Fibroblast of skin of right quadriceps (primary cell): ENCODE measurements at regions not wholly inside any gene's neighbourhood (a gene's known extent, or its start where the extent isn't known, plus 50 kb on each side); places are given as distances from the start of the nearest gene placed in this dataset.
"Not testable (repeated sequence)": the region's sequence is repeated elsewhere in the genome, so short reads cannot be mapped to it uniquely, and the experiment has no call there.

Experiments
- DNase-seq: peaks from one replicate; pipeline ENCODE4 v3.0.0-alpha.2; 2013

DNA sequence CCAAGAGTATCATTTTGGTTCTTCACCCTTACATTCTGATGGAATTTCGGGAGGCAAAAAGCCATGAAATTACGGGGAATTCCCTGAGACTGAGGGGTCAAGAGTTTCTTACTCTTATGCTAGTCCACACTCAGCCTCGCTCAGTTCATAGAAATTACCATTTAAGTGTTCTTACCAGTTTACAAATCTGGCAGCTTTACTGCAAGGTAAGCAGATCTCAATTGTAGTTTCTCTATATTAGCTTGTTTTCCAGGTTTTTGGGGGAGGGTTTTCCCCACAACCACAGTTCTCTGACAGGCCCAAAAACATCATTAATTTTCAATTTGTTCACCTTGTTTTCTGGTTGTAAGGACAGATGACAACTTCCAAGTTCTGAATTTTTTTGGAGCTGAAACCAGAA is 1028.4 kb downstream of the FAM181B start:
- no peak for DNase-seq

DNA sequence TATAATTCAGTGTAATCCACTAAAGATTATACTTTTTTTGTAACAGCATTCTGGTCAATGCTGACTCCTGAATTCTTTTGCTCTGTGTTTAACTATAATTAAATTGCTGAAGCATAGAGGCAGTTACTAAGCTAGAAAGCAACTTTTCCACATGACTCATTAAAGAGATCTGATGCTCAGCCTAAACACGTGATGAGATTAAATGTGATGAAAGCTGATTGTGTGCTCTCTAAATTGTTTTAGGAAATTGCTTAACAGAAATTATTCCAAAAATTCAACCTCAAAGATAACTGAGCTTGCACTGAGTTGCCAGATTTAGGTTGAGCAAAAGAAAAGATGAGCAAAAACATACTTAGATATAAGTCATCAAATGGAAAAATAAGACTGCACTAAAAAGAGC is 1033.6 kb downstream of the FAM181B start:
- peak; percentile 75 for DNase-seq

DNA sequence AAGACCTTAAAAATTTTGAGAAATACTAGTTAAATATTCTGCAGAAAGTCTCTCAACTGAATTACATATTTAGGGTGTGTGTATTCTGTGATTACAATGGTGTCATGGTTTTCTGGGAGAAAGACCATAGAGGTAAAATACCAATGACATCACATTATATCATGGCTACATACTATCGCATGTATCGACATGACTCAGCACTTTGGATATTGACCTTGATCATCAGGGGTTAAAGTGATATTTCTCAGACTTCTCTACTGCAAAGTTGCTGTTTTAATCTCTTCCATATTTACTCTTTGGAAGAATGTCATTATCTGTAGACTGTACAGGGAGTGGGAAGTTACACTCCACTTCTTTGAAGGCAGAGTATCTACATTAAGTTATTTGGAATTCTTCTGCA is 1046.6 kb downstream of the FAM181B start:
- DNase-seq = no peak

DNA sequence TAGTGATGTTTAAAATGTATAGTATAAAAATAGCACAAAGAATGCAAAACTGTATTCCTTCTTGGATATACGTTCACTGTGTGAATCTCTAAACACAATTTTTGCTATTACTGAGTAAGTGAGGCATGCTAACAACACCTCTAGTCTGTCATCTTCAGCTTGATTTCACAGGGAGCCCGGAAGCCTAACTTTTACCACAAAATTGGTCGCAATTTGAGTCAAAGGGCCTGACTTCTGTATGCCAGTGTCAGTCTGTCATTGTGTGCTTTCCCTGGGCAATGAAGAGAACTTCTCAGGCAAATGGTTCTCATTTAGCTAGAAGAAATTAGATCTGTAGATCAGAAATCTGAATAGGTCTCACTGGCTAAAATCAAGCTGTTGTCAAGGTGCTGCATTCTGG is 1059.5 kb downstream of the FAM181B start:
- DNase-seq = peak; percentile 2

DNA sequence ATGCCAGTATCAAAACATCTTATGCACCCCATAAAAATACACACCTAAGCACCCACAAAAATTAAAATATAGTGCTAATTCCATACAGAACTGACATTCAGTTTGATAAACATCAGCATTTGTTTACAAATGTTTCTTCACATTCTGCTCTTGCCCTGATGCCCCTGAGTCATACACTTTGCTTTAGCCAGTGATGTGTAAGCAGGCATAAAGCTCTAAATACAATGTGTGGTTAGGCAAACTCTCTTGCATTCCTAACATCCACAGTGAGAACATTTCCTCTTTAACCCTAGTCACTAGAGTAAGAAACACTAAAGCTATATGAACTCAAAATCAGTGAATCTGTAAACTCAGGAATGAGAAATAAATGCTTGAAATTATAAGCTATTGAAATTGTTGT is 1060.7 kb downstream of the FAM181B start:
- peak; percentile 53 for DNase-seq

DNA sequence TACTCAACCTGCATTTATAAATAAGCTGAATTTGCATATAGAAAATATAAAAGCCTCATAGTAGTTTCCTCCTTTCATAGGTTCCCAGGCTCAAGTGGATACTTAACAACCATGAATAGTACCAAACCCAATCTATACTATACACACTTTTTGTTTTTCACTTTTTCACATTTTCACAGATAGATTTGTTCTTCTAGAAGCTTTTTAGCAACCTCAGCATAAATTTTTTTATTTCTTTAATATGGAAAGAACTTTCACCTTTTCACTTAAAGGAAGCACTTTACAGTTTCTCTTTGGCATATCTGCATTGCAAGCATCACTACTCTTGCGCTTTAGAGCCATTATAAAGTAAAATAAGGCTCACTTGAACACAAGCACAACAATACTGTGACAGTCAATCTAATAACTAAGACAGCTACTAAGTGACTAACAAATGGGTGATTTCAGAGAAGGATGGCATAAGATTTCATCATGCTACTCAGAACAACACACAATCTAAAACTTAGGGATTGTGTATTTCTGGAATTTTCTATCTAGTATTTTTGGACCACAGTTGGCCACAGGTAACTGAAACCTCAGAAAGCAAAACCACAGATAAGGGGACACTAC is 1063.6 kb downstream of the FAM181B start:
- DNase-seq = no peak

DNA sequence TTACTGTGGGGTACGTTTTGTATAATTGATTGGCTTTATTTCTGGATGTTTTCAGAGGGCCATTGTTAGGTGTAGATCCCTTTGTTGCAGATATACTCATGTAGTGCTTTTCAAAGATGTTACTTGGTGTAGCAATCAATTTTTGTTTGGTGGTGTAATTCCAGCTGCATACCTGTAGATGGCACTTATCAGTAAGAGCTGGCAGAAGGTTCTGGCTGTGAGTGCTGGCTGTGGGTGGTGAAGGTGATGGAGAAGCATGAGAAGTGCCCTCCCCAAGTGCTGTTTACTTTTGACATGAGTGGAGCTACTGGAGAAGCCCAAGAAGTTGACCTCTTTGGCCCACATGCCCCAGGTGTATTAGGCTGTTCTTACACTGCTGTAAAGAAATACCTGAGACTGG is 1074.9 kb downstream of the FAM181B start:
- DNase-seq = no peak

DNA sequence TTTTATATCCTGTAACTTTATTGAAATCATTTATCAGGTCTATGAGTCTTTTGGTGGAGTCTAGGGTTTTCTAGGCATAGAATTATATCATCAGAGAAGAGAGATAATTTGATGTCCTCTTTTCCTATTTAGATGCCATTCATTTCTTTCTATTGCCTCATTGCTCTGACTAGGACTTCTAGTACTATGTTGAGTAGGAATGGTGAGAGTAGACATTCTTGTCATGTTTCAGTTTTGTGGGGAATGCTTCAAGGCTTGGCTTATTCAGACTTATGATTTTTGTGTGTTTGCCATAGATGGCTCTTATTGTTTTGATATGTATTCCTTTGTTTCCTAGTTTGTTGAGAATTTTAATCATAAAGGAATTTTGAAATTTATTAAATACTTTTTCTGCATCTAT is 1078.3 kb downstream of the FAM181B start:
- peak; percentile 21 for DNase-seq

DNA sequence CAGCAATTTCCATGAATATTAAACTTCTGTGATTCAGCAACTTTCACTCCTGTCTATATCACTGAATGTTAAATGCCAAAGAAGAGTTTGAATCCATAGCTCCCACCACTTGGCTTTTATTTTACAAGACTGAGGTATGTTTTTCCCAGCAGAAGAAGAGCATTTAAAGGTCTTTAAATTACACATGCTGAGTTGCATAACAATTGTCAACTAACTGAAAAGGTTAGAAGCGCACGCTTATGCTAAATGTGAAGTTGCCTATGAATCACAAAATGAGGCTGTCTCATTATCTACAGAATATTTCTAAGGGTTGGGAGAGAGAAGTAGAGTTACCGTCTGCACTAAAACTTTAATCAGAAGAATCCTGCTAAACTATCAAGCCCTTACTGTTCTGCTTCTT is 1086.3 kb downstream of the FAM181B start:
- DNase-seq = no peak

DNA sequence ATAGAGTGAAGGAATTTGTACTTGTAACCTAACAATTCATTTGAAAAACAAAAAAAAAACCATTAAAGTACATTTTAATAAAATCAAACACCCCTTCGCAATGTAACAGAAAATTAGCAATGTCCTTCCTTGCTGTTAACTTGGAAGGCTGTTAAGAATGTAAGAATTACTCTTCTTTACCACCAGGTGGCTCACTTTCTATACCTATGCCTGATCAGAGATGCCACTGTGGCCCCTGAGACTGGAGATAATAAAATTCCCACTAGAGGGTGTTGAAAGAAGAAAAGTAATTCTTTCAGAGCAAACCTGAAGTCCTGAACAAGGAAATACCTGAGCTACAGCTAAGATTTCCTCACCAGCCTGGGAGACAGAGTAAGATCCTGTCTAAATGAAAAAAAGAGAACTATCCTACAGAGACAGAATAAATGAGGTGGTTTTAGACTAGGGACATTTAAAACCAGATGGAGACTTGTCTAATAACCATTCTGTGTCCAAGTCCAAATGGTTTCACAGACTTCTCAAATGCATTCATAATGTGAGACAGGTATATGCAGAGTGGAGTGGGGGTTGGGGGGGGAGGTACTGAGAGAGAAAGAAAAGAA is 1089.3 kb downstream of the FAM181B start:
- peak; percentile 61 for DNase-seq

DNA sequence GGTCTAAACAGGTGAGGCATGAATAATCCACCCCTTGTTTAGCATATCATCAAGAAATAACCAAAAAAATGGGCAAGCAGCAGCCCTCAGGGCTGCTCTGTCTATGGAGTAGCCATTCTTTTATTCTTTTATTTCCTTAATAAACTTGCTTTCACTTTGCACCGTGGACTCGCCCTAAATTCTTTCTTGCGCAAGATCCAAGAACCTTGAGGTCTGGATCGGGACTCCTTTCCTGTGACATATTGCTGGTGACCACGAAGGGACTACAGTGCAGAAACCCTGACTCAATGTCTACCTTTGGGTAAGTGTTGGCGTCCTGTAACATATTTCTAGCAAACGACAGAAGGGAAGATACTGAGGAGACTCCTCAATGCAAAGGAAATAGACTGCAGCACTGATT is 1099.2 kb downstream of the FAM181B start:
- no peak for DNase-seq

DNA sequence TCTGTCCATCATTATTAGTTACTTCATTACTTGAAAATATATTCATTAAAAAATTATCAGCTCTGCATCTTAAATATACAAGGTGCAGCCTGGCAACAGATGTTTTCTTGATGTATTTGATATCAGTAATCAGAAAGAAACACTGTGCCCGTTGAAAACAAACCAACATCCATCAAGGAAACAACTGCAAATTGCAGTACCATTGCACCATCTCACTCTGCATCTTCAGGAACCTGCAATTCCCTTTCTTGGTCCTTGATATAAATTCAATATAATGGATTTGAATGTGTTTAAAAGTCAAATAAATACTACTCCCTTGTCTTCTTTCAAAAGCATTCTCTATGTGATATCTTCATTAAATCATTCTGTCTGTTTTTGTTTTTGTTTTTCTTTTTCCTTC is 1131.2 kb downstream of the FAM181B start:
- DNase-seq = no peak

DNA sequence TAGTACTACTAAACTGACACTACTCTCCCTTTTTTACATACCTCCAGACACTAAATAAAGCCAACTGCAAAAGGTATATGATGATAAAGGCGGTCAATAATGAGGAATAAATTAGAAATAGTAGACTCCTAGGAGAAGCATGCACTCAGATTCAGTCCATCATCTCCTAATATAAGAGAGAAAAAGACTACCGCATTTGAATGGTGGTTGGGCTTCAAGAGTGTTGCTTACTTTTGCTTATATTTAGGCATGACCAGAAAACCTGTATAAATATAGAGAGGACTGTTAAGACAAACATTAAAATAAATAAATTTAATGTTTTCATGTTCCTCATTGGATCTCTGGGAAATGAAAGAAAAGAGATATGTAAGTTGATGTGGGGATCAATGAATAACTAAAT is 1137.0 kb downstream of the FAM181B start:
- DNase-seq = no peak

DNA sequence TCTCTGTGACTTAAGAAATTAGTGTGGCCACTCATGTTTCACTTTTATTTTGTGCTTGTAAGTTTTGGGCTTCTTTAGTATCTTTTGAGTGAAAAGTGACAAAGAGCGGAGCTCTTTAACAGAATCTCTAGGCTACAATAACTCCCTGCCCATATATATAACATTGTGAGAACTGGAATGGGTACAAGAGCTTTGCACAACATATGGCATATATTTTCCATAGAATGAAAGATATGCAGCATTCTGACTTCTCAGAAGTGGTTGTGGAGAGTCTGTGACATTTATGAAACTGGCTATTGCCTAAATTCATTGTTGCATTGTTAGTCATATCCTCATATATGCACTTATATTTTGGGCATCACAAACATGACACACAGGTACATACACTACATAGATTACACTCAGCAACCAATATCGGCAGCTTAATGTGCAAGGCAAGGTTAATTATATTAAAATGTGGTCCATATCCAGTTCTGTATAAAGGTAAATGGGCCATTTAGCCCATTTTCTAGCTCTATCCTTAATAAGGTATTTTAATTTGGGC is 1148.2 kb downstream of the FAM181B start:
- no peak for DNase-seq

DNA sequence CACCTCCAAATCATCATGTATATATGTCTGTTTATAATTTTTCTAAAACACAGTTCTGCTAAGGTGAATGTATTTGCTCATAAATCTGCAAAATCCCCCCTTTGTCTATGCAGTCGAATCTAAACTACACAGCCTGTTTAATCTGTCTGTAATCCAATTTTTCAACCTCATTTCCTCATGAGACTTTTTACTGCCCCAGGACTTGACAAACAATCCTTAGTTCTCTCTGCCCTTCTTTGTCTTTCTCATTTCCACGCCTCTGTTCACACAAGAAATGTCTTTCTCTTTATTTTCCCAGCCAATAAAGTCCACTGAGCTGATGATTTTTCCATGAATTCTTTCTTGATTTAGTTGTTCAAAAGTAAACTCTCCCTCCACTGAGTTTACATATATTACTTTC is 1154.3 kb downstream of the FAM181B start:
- DNase-seq = no peak

DNA sequence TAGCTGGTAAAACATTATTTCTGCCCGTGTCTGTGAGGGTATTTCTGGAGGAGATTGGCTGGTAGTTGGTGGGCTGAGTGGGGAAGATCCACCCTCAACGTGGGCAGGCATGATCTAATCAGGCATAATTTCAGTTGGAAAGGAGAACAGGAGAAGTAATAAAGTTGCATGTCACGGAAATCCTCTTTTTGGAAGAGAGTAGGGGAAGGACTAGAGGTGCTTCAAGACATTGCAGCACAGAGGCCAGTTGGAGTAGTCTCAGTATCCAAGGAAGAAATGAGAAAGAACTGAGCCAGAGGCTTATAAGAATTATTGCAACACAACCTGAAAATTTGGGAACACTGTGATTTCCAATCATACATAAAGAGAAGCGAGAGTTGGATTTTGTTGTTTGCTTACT is 1155.1 kb downstream of the FAM181B start:
- DNase-seq = no peak

DNA sequence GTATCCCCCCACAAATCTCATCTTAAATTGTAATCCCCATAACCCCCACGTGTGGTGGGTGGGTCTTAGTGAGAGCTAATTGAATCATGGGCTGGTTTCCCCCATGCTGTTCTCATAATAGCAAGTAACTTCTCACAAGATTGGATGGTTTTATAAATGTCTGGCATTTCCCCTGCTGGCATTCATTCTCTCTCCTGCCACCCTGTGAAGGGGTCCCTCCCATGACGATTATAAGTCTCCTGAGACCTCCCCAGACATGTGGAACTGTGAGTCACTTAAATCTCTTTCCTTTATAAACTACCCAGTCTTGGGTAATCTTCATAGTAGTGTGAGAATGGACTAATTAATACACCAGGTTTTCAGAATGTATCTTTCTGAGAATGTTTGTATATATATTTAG is 1159.4 kb downstream of the FAM181B start:
- DNase-seq = no peak

DNA sequence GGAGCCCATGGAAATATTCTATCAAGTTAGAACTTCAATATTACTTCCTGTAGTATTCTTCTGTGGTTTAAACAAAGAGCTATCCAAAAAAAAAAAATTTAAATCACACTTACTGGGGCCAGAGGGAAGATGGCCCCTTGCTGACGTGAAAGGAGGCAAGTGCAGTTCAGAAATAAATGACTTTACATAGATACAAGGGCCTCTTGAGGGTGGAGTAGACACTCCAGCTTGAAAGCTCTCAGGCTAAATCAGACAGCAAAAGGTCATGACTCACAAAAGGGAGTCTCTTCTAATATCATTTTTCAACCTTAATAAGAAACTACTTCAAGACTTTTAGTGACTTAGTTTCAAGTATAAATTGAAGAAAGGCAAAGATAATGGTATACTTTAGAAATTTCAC is 1160.3 kb downstream of the FAM181B start:
- no peak for DNase-seq

DNA sequence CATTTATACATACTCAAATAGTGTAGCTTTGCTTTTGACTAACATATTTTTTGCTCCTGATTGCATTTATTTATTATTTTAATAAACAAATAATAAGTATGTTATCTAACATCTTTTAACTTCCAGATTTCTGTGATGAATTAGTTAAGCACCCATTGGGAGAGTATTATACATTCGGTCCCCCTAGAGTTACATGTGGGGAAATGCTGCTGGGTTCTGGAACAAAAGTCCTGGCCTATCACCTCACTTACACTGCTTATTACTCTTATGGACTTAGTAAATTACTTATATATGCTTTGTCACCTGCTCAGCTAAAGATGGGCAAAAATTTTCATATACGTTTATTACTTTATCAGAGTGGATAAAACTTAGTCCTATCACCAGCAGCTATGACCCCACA is 1163.0 kb downstream of the FAM181B start:
- DNase-seq = no peak

DNA sequence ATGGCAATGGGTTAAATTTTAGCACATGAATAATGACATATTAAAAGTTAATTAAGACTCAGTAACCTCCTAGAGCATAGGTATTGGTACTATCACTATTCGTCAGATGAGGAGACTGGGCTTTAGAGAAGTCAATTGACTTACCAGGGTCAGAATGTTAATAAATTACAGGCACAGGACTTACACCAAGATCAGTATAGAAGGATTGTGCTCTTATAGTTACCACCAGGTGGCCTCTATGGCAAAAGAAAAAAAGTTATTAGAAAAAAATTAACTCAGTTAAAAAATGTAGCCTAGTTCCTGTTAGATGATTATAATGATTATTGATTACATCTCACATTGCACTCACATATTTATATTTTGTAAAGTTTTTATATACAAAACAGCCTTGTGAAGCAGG is 1163.7 kb downstream of the FAM181B start:
- no peak for DNase-seq

DNA sequence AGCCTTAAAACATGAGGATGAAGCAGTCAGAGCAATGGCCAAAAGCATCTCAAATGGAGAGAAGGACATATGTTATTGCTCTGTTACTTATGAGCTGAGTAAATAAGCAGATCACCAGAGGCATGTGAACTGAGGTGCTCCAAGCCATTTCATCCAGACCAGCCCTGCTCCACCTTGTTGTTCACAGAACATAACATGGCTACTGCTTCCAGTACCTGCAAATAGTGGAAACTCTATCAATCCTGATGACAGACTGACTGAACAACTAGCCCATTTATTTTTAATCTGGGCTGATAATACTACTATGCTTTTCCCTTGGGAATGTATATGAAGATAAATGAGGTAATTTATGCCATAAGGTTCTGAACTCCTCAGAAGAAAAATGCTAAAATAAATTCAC is 1164.7 kb downstream of the FAM181B start:
- DNase-seq = no peak

DNA sequence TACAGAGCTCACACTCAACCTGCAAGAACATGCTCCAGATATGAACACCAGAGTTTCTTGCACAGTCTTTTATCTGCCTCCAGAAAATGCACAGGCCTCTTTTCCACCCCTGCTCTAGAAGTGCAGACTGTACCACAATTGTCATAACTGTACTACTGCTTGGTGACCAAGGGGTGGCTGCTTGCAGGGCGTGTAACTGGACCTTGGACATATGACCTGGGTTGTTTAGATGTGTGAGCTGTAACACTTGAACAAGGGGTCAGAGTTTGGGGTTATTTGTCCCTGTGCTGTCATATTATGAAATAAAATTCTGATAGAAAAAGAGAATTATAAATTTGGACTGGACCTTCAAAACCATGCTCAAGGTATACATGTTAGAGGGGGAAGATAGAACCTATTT is 1185.5 kb downstream of the FAM181B start:
- no peak for DNase-seq

DNA sequence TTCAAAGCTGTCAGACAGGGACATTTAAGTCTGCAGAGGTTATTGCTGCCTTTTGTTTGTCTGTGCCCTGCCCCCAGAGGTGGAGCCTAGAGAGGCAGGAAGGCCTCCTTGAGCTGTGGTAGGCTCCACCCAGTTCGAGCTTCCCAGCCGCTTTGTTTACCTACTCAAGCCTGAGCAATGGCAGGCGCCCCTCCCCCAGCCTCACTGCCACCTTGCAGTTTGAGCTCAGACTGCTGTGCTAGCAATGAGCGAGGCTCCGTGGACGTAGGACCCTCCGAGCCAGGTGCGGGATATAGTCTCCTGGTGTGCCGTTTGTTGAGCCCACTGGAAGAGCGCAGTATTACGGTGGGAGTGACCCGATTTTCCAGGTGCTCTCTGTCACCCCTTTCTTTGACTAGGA is 1193.9 kb downstream of the FAM181B start:
- DNase-seq = not testable (repeated sequence)

DNA sequence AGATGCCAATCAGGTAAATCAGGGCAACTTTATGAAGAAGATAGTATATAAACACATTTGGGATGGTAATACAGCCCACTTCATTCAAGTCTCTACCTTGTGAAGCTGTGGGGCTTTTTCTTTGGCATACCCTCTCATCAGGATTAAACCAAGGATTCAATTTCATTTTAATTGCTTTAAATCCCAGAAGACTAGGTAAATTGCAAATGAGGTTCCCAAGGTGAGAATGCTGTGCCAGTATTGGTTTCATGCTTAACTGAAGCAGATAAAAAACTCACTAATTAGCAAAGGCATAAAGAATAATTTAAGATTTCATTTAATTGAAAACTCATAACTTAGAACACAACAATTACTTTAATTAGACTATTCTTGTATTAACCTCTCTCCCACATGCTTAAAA is 1218.1 kb downstream of the FAM181B start:
- no peak for DNase-seq

DNA sequence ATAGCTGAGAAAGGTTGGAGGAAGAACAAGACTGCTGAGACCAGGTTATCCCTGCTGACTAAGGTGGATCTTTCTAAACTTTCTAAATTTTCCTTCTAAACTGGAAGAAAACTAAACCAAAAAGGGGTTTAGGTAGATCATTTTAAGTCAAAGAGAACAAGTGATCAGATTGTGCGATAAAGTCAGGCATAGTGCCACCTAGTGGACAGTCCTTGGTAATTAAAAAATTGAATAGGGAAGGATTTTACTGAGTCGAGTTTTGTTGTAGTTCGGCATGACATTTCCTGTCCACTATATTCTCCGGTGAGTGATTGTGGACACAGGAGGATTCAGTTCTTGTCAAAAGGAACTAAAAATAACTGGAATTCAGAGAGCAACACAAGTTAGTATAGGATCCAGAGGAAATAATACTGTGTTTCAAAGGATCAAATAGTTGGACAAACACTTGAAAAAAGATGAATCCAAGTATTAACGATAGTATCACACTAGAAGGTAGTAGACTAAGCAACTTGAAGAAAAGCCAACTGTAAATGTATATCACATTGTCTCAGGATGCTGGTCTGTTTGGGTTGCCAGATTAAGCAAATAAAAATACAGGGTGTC is 1236.4 kb downstream of the FAM181B start:
- DNase-seq = peak; percentile 25
